Panc1 (cell line): ENCODE measurements at regions not wholly inside any gene's neighbourhood (a gene's known extent, or its start where the extent isn't known, plus 50 kb on each side); places are given as distances from the start of the nearest gene placed in this dataset.

Source experiments
- ATAC-seq: fragments of 200-7000 bp; cut with Tn5 transposase; 2 replicates; pipeline ENCODE4 v1.9.1; 2020; ENCODE audit warnings: mild to moderate bottlenecking, moderate library complexity
- BruUV-seq: library from RNA; stranded (reverse); fragments of 400-500 nt; replicated peaks from 2 replicates; lab custom pipeline; 2021; lab: Mats Ljungman, UMichigan
- CTCF ChIA-PET: fragments of 300-600 bp; sonication (Branson Sonifier 250); formaldehyde crosslinking; loops from one replicate; lab custom pipeline; 2022; ENCODE audit warnings: antibody characterized with exemption; lab: Charles Lee
- POLR2A ChIA-PET: fragments of 300-600 bp; sonication (Branson Sonifier 250); formaldehyde crosslinking; loops from one replicate; lab custom pipeline; 2022; ENCODE audit warnings: antibody characterized with exemption; lab: Charles Lee
- DNase-seq: peaks from one replicate; pipeline ENCODE4 v3.0.0-alpha.2; 2010; ENCODE audit warnings: low read depth, low spot score
- H3K27ac ChIP-seq: 2 replicates; pipeline ENCODE4 v1.5.1; 2011; ENCODE audit warnings: mild to moderate bottlenecking, low read length, inconsistent platforms
- H3K27me3 ChIP-seq: fragments of 200-500 bp; sonication (Bioruptor generic); 2 replicates; pipeline ENCODE4 v1.6.0; 2014; ENCODE audit warnings: low read length, inconsistent platforms; ENCODE audit not compliant: control insufficient read depth, insufficient read depth
- H3K36me3 ChIP-seq: fragments of 200-500 bp; sonication (Bioruptor generic); 2 replicates; pipeline ENCODE4 v1.5.1; 2014; ENCODE audit warnings: inconsistent platforms, mild to moderate bottlenecking, low read length, moderate library complexity; ENCODE audit not compliant: control insufficient read depth, insufficient read depth
- H3K4me1 ChIP-seq: 2 replicates; pipeline ENCODE4 v1.5.1; 2011; ENCODE audit warnings: inconsistent platforms, mild to moderate bottlenecking, low read length, moderate library complexity; ENCODE audit not compliant: control insufficient read depth, insufficient read depth
- H3K4me3 ChIP-seq, 2 experiments: 2 replicates each; pipeline ENCODE4 v1.5.1; 2011 to 2012; ENCODE audit warnings: low read depth in 2 of 2, low read length in 2 of 2, mild to moderate bottlenecking in 2 of 2, inconsistent platforms in 1 of 2, moderate library complexity in 1 of 2
- H3K9me3 ChIP-seq: fragments of 200-500 bp; sonication (Bioruptor generic); 2 replicates; pipeline ENCODE4 v1.5.1; 2014; ENCODE audit warnings: low read depth, mild to moderate bottlenecking, inconsistent platforms, low read length, moderate library complexity; ENCODE audit not compliant: control insufficient read depth, insufficient read depth
- POLR2AphosphoS5 ChIP-seq: IDR thresholded peaks from 2 replicates; pipeline ENCODE4 v1.6.1; 2012; ENCODE audit warnings: mild to moderate bottlenecking, low read depth, low read length, moderate library complexity
- SIN3A ChIP-seq: IDR thresholded peaks from 2 replicates; pipeline ENCODE4 v1.6.1; 2012; ENCODE audit warnings: low read depth, mild to moderate bottlenecking, low read length, moderate library complexity, borderline replicate concordance; ENCODE audit not compliant: insufficient read depth
- TCF7L2 ChIP-seq: IDR thresholded peaks from 2 replicates; pipeline ENCODE4 v1.6.1; 2011; ENCODE audit warnings: mild to moderate bottlenecking, low read depth, low read length, inconsistent platforms
- in situ Hi-C: cut with HindIII; loops from 2 replicates; pipeline ENCODE4 v1.10.0; 2016; ENCODE audit warnings: low sequenced_read_pairs, low pct_unique_long_range_greater_than_20kb
- intact Hi-C: fragments of 100-400 bp; cut with micrococcal nuclease; formaldehyde crosslinking; loops from one replicate; pipeline ENCODE4 v1.10.0; 2022; ENCODE audit not compliant: unreplicated experiment
- TF ChIP-seq, protein P1 (sequence below): fragments of 450-650 bp; IDR thresholded peaks from 2 replicates; pipeline ENCODE4 v1.5.1; 2017; ENCODE audit warnings: mild to moderate bottlenecking
- TF ChIP-seq, protein P2 (sequence below), 2 experiments: IDR thresholded peaks; 2 replicates each; pipeline ENCODE4 v1.6.1; 2011 to 2012; ENCODE audit warnings: low read depth in 2 of 2, control low read depth in 1 of 2, low read length in 1 of 2, mild to moderate bottlenecking in 1 of 2, moderate library complexity in 1 of 2; ENCODE audit not compliant: insufficient read depth in 1 of 2

DNA sequence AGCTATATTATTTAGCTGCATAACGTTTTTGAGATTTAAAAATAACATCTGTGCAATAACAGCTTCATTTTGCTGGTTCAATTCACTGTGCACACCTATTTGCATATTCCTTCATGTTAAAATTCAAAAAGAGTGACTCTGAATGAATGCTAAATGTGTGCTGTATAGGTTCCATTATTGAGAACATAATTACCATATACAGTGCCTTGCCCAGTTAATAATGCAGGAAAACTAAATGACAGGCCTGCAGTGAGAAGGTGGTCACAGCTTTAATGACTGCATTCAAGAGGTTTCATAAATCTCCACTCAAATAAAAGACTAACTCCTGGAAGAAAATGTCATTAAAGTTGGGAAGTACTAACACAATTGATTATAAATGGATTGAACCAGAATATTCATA lies 1183.2 kb upstream of the ADGRL3 start:
- Histone ChIP-seq H3K27me3 (no peaks in the 10 kb centered on the region), H3K9me3 (no peaks in the 10 kb centered on the region), H3K36me3 (no peaks in the 10 kb centered on the region), H3K27ac (no peak overlapping the region), H3K4me3 (no peak overlapping the region), H3K4me1 (no peaks in the 10 kb centered on the region)
- BruUV-seq = no TSS peak
- ATAC-seq = no peak
- intact Hi-C loops (no loop called here), in situ Hi-C loops (no loop called here)
- ChIA-PET CTCF (no interaction called here), POLR2A (no interaction called here)
- DNase-seq = no peak
- TF ChIP-seq, protein P1, sequence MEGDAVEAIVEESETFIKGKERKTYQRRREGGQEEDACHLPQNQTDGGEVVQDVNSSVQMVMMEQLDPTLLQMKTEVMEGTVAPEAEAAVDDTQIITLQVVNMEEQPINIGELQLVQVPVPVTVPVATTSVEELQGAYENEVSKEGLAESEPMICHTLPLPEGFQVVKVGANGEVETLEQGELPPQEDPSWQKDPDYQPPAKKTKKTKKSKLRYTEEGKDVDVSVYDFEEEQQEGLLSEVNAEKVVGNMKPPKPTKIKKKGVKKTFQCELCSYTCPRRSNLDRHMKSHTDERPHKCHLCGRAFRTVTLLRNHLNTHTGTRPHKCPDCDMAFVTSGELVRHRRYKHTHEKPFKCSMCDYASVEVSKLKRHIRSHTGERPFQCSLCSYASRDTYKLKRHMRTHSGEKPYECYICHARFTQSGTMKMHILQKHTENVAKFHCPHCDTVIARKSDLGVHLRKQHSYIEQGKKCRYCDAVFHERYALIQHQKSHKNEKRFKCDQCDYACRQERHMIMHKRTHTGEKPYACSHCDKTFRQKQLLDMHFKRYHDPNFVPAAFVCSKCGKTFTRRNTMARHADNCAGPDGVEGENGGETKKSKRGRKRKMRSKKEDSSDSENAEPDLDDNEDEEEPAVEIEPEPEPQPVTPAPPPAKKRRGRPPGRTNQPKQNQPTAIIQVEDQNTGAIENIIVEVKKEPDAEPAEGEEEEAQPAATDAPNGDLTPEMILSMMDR = no peak
- TF ChIP-seq, protein P2, sequence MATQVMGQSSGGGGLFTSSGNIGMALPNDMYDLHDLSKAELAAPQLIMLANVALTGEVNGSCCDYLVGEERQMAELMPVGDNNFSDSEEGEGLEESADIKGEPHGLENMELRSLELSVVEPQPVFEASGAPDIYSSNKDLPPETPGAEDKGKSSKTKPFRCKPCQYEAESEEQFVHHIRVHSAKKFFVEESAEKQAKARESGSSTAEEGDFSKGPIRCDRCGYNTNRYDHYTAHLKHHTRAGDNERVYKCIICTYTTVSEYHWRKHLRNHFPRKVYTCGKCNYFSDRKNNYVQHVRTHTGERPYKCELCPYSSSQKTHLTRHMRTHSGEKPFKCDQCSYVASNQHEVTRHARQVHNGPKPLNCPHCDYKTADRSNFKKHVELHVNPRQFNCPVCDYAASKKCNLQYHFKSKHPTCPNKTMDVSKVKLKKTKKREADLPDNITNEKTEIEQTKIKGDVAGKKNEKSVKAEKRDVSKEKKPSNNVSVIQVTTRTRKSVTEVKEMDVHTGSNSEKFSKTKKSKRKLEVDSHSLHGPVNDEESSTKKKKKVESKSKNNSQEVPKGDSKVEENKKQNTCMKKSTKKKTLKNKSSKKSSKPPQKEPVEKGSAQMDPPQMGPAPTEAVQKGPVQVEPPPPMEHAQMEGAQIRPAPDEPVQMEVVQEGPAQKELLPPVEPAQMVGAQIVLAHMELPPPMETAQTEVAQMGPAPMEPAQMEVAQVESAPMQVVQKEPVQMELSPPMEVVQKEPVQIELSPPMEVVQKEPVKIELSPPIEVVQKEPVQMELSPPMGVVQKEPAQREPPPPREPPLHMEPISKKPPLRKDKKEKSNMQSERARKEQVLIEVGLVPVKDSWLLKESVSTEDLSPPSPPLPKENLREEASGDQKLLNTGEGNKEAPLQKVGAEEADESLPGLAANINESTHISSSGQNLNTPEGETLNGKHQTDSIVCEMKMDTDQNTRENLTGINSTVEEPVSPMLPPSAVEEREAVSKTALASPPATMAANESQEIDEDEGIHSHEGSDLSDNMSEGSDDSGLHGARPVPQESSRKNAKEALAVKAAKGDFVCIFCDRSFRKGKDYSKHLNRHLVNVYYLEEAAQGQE (IDR thresholded peaks at IDR 0.05; ENCODE audit: insufficient read depth in 1 of 2, low read depth in 2 of 2, low read length in 1 of 2) = no peak
- TF ChIP-seq TCF7L2 = no peak
- no peak for TF ChIP-seq SIN3A
- TF ChIP-seq POLR2AphosphoS5 = no peak

- Histone ChIP-seq H3K9me3 (no peaks in the 10 kb centered on the region), H3K36me3 (no peaks in the 10 kb centered on the region), H3K4me1 (no peaks in the 10 kb centered on the region), H3K27me3 (no peaks in the 10 kb centered on the region), H3K4me3 (no peak overlapping the region), H3K27ac (no peak overlapping the region)
- no peak for DNase-seq
- ATAC-seq = no peak
- TF ChIP-seq, protein P1 = no peak
- TF ChIP-seq POLR2AphosphoS5 = no peak
- no peak for TF ChIP-seq TCF7L2
- TF ChIP-seq SIN3A = no peak
- TF ChIP-seq, protein P2 (IDR thresholded peaks at IDR 0.05; ENCODE audit: insufficient read depth in 1 of 2, low read depth in 2 of 2, low read length in 1 of 2) = no peak
- in situ Hi-C loops (no loop called here), intact Hi-C loops (no loop called here)
- ChIA-PET POLR2A (no interaction called here), CTCF (no interaction called here)
- BruUV-seq = no TSS peak
Observed at GRCh38 chr4:60019180-60019579, 1180.9 kb upstream of the ADGRL3 start.
